Peyer's patch (tissue), 4 donors: ENCODE measurements at regions not wholly inside any gene's neighbourhood (a gene's known extent, or its start where the extent isn't known, plus 50 kb on each side); places are given as distances from the start of the nearest gene placed in this dataset.

Experiments used
- CTCF ChIP-seq, 6 experiments: fragments of 450-650 bp in 4 of 6; fragments of 200-600 bp in 2 of 6; sonication (generic) in 1 of 6; IDR thresholded peaks; one replicate each; pipeline ENCODE4 v1.5.1; 2017 to 2019; ENCODE audit warnings: antibody characterized with exemption in 6 of 6, mild to moderate bottlenecking in 3 of 6, moderate library complexity in 1 of 6
- POLR2A ChIP-seq, 2 donors: fragments of 450-650 bp; IDR thresholded peaks; one replicate each; pipeline ENCODE4 v1.5.1; 2017; ENCODE audit warnings: antibody characterized with exemption in 2 of 2, mild to moderate bottlenecking in 2 of 2, moderate library complexity in 2 of 2

- TF ChIP-seq POLR2A (IDR thresholded peaks at IDR 0.05) (no peak), CTCF (IDR thresholded peaks at IDR 0.05) (no peak)
Observed at GRCh38 chr9:23361096-23361495, 464.9 kb downstream of the ELAVL2 start.
